WTC11 (cell line): ENCODE measurements at regions not wholly inside any gene's neighbourhood (a gene's known extent, or its start where the extent isn't known, plus 50 kb on each side); places are given as distances from the start of the nearest gene placed in this dataset.

ENCODE experiments used
- ATAC-seq: fragments of 200-7000 bp; cut with Tn5 transposase; 2 replicates; pipeline ENCODE4 v1.10.0; 2021; ENCODE audit warnings: mild to moderate bottlenecking, moderate library complexity
- CTCF ChIA-PET: fragments of 300-600 bp; sonication (Branson Sonifier 250); formaldehyde crosslinking; loops from one replicate; lab custom pipeline; 2021; ENCODE audit warnings: antibody characterized with exemption; lab: Charles Lee
- POLR2A ChIA-PET: fragments of 350-600 bp; sonication (Branson Sonifier 250); formaldehyde crosslinking; loops from one replicate; lab custom pipeline; 2021; ENCODE audit warnings: antibody characterized with exemption; lab: Charles Lee
- DNase-seq: peaks from one replicate; pipeline ENCODE4 v3.0.0; 2021; ENCODE audit warnings: low spot score
- H3K27ac Mint-ChIP-seq: 2 replicates; pipeline ENCODE4 v1.8.0; 2021; ENCODE audit warnings: mixed read lengths
- H3K27me3 Mint-ChIP-seq: 2 replicates; pipeline ENCODE4 v1.8.0; 2021; ENCODE audit warnings: low read depth, mild to moderate bottlenecking, moderate library complexity, mixed read lengths
- H3K36me3 Mint-ChIP-seq: 2 replicates; pipeline ENCODE4 v1.8.0; 2021; ENCODE audit warnings: mixed read lengths
- H3K4me1 Mint-ChIP-seq: 2 replicates; pipeline ENCODE4 v1.8.0; 2022; ENCODE audit warnings: mixed read lengths
- H3K4me3 Mint-ChIP-seq: 2 replicates; pipeline ENCODE4 v1.8.0; 2021; ENCODE audit warnings: mild to moderate bottlenecking, moderate library complexity, mixed read lengths
- H3K9me3 Mint-ChIP-seq: 2 replicates; pipeline ENCODE4 v1.8.0; 2021; ENCODE audit warnings: mixed read lengths
- AR ChIP-seq: fragments of 250-450 bp; sonication (Bioruptor Pico); IDR thresholded peaks from 2 replicates; pipeline ENCODE4 v1.9.0; 2021; ENCODE audit warnings: mild to moderate bottlenecking
- ERG ChIP-seq: fragments of 250-450 bp; sonication (Bioruptor Pico); IDR thresholded peaks from 2 replicates; pipeline ENCODE4 v1.8.0; 2021; ENCODE audit warnings: mild to moderate bottlenecking
- MLX ChIP-seq: sonication (generic); formaldehyde crosslinking; IDR thresholded peaks from 2 replicates; pipeline ENCODE4 v1.8.1; 2023; ENCODE audit warnings: mild to moderate bottlenecking, missing genetic modification reagents, moderate library complexity
- MXD4 ChIP-seq: fragments of 250-450 bp; sonication (Bioruptor Pico); IDR thresholded peaks from 2 replicates; pipeline ENCODE4 v1.8.0; 2021; ENCODE audit warnings: mild to moderate bottlenecking, moderate library complexity, borderline replicate concordance
- NFATC4 ChIP-seq: fragments of 250-450 bp; sonication (Bioruptor Pico); IDR thresholded peaks from 2 replicates; pipeline ENCODE4 v1.9.0; 2021; ENCODE audit warnings: mild to moderate bottlenecking
- NFE2L1 ChIP-seq: sonication (generic); formaldehyde crosslinking; IDR thresholded peaks from 2 replicates; pipeline ENCODE4 v1.8.1; 2023; ENCODE audit warnings: missing genetic modification reagents
- NR3C1 ChIP-seq: sonication (generic); formaldehyde crosslinking; conservative IDR thresholded peaks from 2 replicates; pipeline ENCODE4 v1.8.1; 2023; ENCODE audit warnings: low read depth, mild to moderate bottlenecking, missing genetic modification reagents
- RORB ChIP-seq: fragments of 250-450 bp; sonication (Bioruptor Pico); IDR thresholded peaks from 2 replicates; pipeline ENCODE4 v1.9.0; 2021; ENCODE audit warnings: mild to moderate bottlenecking
- SMAD4 ChIP-seq: sonication (generic); formaldehyde crosslinking; IDR thresholded peaks from 2 replicates; pipeline ENCODE4 v1.8.0; 2022; ENCODE audit warnings: mild to moderate bottlenecking, missing genetic modification reagents
- SP1 ChIP-seq: sonication (generic); formaldehyde crosslinking; conservative IDR thresholded peaks from 2 replicates; pipeline ENCODE4 v1.8.1; 2022; ENCODE audit warnings: missing genetic modification reagents
- USF1 ChIP-seq: sonication (generic); formaldehyde crosslinking; IDR thresholded peaks from 2 replicates; pipeline ENCODE4 v1.8.0; 2022; ENCODE audit warnings: mild to moderate bottlenecking, missing genetic modification reagents
- ZNF138 ChIP-seq: sonication (generic); formaldehyde crosslinking; conservative IDR thresholded peaks from 2 replicates; pipeline ENCODE4 v1.8.1; 2022; ENCODE audit warnings: mild to moderate bottlenecking, moderate library complexity, missing genetic modification reagents
- ZNF281 ChIP-seq: sonication (generic); formaldehyde crosslinking; IDR thresholded peaks from 2 replicates; pipeline ENCODE4 v1.8.0; 2023; ENCODE audit warnings: mild to moderate bottlenecking, missing genetic modification reagents
- ZNF396 ChIP-seq: fragments of 250-450 bp; sonication (Bioruptor Pico); IDR thresholded peaks from 2 replicates; pipeline ENCODE4 v1.8.0; 2021; ENCODE audit warnings: mild to moderate bottlenecking, moderate library complexity, borderline replicate concordance
- ZNF671 ChIP-seq: fragments of 250-450 bp; sonication (Bioruptor Pico); IDR thresholded peaks from 2 replicates; pipeline ENCODE4 v1.8.0; 2021; ENCODE audit warnings: mild to moderate bottlenecking

- peaks cover 4% of the 10 kb centered on the region; the same call in 1 of the 2 replicates for H3K4me1 Mint-ChIP-seq
- no peak for DNase-seq
These were observed 553.0 kb downstream of the PTPRU start for GRCh38 chr1:29789221-29789909.

More at GRCh38 chr1:29789221-29789909, 553.0 kb downstream of the PTPRU start:
- ChIA-PET POLR2A (no interaction called here), CTCF (interaction anchor here (1.3 to 1.4 kb wide), 2 partner anchors 86 to 298 kb away, joined by 3 to 6 read pairs; no protein-coding TSS in a partner anchor)
- Mint-ChIP-seq H3K9me3 (no peaks in the 10 kb centered on the region), H3K27ac (no peak overlapping the region), H3K4me3 (no peak overlapping the region), H3K36me3 (no peaks in the 10 kb centered on the region), H3K27me3 (no peaks in the 10 kb centered on the region; the same call in 1 of the 2 replicates)
- no peak for ATAC-seq
- TF ChIP-seq SMAD4 (CRISPR knock-in tag) = no peak
- TF ChIP-seq MLX (CRISPR knock-in tag) = no peak
- TF ChIP-seq MXD4 (CRISPR knock-in tag) = no peak
- TF ChIP-seq NFE2L1 = no peak
- no peak for TF ChIP-seq ZNF281
- no peak for TF ChIP-seq ERG (CRISPR knock-in tag)
- no peak for TF ChIP-seq SP1 (CRISPR knock-in tag)
- TF ChIP-seq NFATC4 (CRISPR knock-in tag) = no peak
- no peak for TF ChIP-seq ZNF396 (CRISPR knock-in tag)
- TF ChIP-seq ZNF138 (CRISPR knock-in tag) = no peak
- TF ChIP-seq USF1 = no peak
- TF ChIP-seq RORB (CRISPR knock-in tag) = no peak
- no peak for TF ChIP-seq ZNF671 (CRISPR knock-in tag)
- TF ChIP-seq NR3C1 (CRISPR knock-in tag) = no peak
- TF ChIP-seq AR = no peak
